ENCODE measurements at regions not wholly inside any gene's neighbourhood (a gene's known extent, or its start where the extent isn't known, plus 50 kb on each side); places are given as distances from the start of the nearest gene placed in this dataset.
A peak's percentile ranks its signal among the peaks of the same experiment; 100 is the strongest.

- H3K36me3 ChIP-seq, result no peaks in the 10 kb centered on the region
- H3K27me3 ChIP-seq, result no peaks in the 10 kb centered on the region
- H3K27ac ChIP-seq, result no peak overlapping the region
- no peak for DNase-seq
- no peaks in the 10 kb centered on the region for H3K4me1 ChIP-seq
- TF ChIP-seq POLR2A (IDR thresholded peaks at IDR 0.05) (no peak), CTCF (IDR thresholded peaks at IDR 0.05) (no peak)
- H3K4me3 ChIP-seq, result no peak overlapping the region
- no peaks in the 10 kb centered on the region for H3K9me3 ChIP-seq
Measured at GRCh38 chr13:22212576-22212975, 541.7 kb downstream of the FGF9 start.

GRCh38 chr13:22214184-22214583 lies 543.3 kb downstream of the FGF9 start:
- H3K27me3 ChIP-seq, result no peaks in the 10 kb centered on the region
- no peak overlapping the region for H3K4me3 ChIP-seq
- H3K27ac ChIP-seq, result no peak overlapping the region
- TF ChIP-seq POLR2A (IDR thresholded peaks at IDR 0.05) (no peak), CTCF (IDR thresholded peaks at IDR 0.05) (no peak)
- H3K4me1 ChIP-seq, result no peaks in the 10 kb centered on the region
- H3K9me3 ChIP-seq, result no peaks in the 10 kb centered on the region
- DNase-seq, result no peak
- no peaks in the 10 kb centered on the region for H3K36me3 ChIP-seq

- DNase-seq, result no peak
Measured at GRCh38 chr13:22218797-22219196, 547.9 kb downstream of the FGF9 start.

GRCh38 chr13:22219709-22220108 lies 548.8 kb downstream of the FGF9 start:
- H3K36me3 ChIP-seq, result no peaks in the 10 kb centered on the region
- no peaks in the 10 kb centered on the region for H3K27me3 ChIP-seq
- no peak overlapping the region for H3K4me3 ChIP-seq
- H3K4me1 ChIP-seq, result no peaks in the 10 kb centered on the region
- H3K9me3 ChIP-seq, result no peaks in the 10 kb centered on the region
- no peak for DNase-seq
- TF ChIP-seq CTCF (IDR thresholded peaks at IDR 0.05) (no peak), POLR2A (IDR thresholded peaks at IDR 0.05) (no peak)
- no peak overlapping the region for H3K27ac ChIP-seq

More at GRCh38 chr13:22218797-22219196, 547.9 kb downstream of the FGF9 start:
- Histone ChIP-seq H3K27ac (no peak overlapping the region), H3K4me1 (no peaks in the 10 kb centered on the region), H3K9me3 (no peaks in the 10 kb centered on the region), H3K36me3 (no peaks in the 10 kb centered on the region), H3K4me3 (no peak overlapping the region), H3K27me3 (no peaks in the 10 kb centered on the region)
- TF ChIP-seq CTCF (IDR thresholded peaks at IDR 0.05) (no peak), POLR2A (IDR thresholded peaks at IDR 0.05) (no peak)

- Histone ChIP-seq H3K27ac (no peak overlapping the region), H3K4me3 (peak overlapping the region in 1 of 4 donors; percentile 1), H3K27me3 (no peaks in the 10 kb centered on the region), H3K9me3 (no peaks in the 10 kb centered on the region), H3K4me1 (no peaks in the 10 kb centered on the region), H3K36me3 (no peaks in the 10 kb centered on the region)
- no peak for TF ChIP-seq CTCF (IDR thresholded peaks at IDR 0.05)
- DNase-seq, result peak in 2 of 3 donors; percentile 65 to 72
Measured at GRCh38 chr13:22220151-22221135, 549.6 kb downstream of the FGF9 start.
